A673 (cell line): ENCODE measurements at regions not wholly inside any gene's neighbourhood (a gene's known extent, or its start where the extent isn't known, plus 50 kb on each side); places are given as distances from the start of the nearest gene placed in this dataset.

Source experiments
- EZH2 ChIP-seq: fragments of 200-600 bp; sonication (generic); IDR thresholded peaks from 2 replicates; pipeline ENCODE4 v1.6.1; 2017; ENCODE audit warnings: borderline replicate concordance, low read depth, mild to moderate bottlenecking, mixed read lengths, antibody characterized with exemption, low read length; ENCODE audit not compliant: poor library complexity, severe bottlenecking
- TF ChIP-seq, protein P1 (sequence below): fragments of 300-800, 200-600 bp; sonication (generic); conservative IDR thresholded peaks from 2 replicates; pipeline ENCODE4 v1.5.1; 2017; ENCODE audit warnings: low read depth, mild to moderate bottlenecking, antibody characterized with exemption, low read length, moderate library complexity, mixed read lengths

DNA sequence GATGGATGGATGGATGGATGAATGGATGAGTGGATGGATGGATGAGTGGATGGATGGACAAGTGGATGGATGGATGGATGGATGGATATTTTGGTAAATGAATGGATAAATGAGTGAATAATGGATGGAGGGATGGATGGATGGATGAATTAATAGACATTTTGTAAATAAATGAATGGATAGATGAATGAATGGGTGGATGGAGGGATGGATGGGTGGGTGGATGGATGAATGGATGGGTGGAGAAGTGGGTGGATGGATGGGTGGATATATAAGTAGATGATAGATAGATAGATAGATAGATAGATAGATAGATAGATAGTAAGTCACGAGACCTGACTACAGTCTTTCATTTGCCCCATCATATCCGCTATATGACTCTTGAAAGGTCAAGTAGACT, 82.7 kb upstream of the OLFM1 start:
- TF ChIP-seq, protein P1, sequence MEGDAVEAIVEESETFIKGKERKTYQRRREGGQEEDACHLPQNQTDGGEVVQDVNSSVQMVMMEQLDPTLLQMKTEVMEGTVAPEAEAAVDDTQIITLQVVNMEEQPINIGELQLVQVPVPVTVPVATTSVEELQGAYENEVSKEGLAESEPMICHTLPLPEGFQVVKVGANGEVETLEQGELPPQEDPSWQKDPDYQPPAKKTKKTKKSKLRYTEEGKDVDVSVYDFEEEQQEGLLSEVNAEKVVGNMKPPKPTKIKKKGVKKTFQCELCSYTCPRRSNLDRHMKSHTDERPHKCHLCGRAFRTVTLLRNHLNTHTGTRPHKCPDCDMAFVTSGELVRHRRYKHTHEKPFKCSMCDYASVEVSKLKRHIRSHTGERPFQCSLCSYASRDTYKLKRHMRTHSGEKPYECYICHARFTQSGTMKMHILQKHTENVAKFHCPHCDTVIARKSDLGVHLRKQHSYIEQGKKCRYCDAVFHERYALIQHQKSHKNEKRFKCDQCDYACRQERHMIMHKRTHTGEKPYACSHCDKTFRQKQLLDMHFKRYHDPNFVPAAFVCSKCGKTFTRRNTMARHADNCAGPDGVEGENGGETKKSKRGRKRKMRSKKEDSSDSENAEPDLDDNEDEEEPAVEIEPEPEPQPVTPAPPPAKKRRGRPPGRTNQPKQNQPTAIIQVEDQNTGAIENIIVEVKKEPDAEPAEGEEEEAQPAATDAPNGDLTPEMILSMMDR: no peak
- TF ChIP-seq EZH2: no peak
